Peyer's patch (tissue), 4 donors: ENCODE measurements at regions not wholly inside any gene's neighbourhood (a gene's known extent, or its start where the extent isn't known, plus 50 kb on each side); places are given as distances from the start of the nearest gene placed in this dataset.

Source experiments
- CTCF ChIP-seq, 6 experiments: fragments of 450-650 bp in 4 of 6; fragments of 200-600 bp in 2 of 6; sonication (generic) in 1 of 6; IDR thresholded peaks; one replicate each; pipeline ENCODE4 v1.5.1; 2017 to 2019; ENCODE audit warnings: antibody characterized with exemption in 6 of 6, mild to moderate bottlenecking in 3 of 6, moderate library complexity in 1 of 6
- POLR2A ChIP-seq, 2 donors: fragments of 450-650 bp; IDR thresholded peaks; one replicate each; pipeline ENCODE4 v1.5.1; 2017; ENCODE audit warnings: antibody characterized with exemption in 2 of 2, mild to moderate bottlenecking in 2 of 2, moderate library complexity in 2 of 2

GRCh38 chr10:111474786-111475185 is 398.0 kb downstream of the ADRA2A start:
- no peak for TF ChIP-seq CTCF (IDR thresholded peaks at IDR 0.05)
- no peak for TF ChIP-seq POLR2A (IDR thresholded peaks at IDR 0.05)
